B cell (primary cell): ENCODE measurements at regions not wholly inside any gene's neighbourhood (a gene's known extent, or its start where the extent isn't known, plus 50 kb on each side); places are given as distances from the start of the nearest gene placed in this dataset.

ENCODE experiments used
- ATAC-seq: fragments of 200-7000 bp; cut with Tn5 transposase; one replicate; pipeline ENCODE4 v1.10.0; 2021; ENCODE audit warnings: low read depth, mild to moderate bottlenecking, moderate number of reproducible peaks, moderate library complexity
- CTCF ChIA-PET: fragments of 350-600 bp; sonication (Branson Sonifier 250); formaldehyde crosslinking; loops from one replicate; lab custom pipeline; 2021; ENCODE audit warnings: antibody characterized with exemption, inconsistent platforms; lab: Charles Lee
- POLR2A ChIA-PET: fragments of 350-600 bp; sonication (Branson Sonifier 250); formaldehyde crosslinking; loops from one replicate; lab custom pipeline; 2021; ENCODE audit warnings: antibody characterized with exemption; lab: Charles Lee
- DNase-seq: peaks from one replicate; pipeline ENCODE4 v3.0.0; 2013
- H2AFZ ChIP-seq: 2 replicates; pipeline ENCODE4 v1.6.1; 2012; ENCODE audit warnings: mild to moderate bottlenecking, low read depth, low read length; ENCODE audit not compliant: insufficient read depth, poor library complexity, severe bottlenecking
- H3K27ac ChIP-seq, 2 donors: 1 replicate in 1 of 2; 2 replicates in 1 of 2; pipeline ENCODE4 v1.5.1; 2012 to 2013; ENCODE audit warnings: low read length in 2 of 2, mild to moderate bottlenecking in 2 of 2, moderate library complexity in 1 of 2
- H3K27me3 ChIP-seq, 4 experiments: fragments of 200-600 bp in 1 of 4; sonication (generic) in 1 of 4; replicated peaks in 1 of 4; 1 replicate in 2 of 4; 2 replicates in 2 of 4; pipeline versions ENCODE4 v1.6.1 to v1.7.0; 2013 to 2016; ENCODE audit warnings: low read length in 3 of 4, mild to moderate bottlenecking in 2 of 4, mixed read lengths in 1 of 4, moderate library complexity in 1 of 4; ENCODE audit not compliant: insufficient read depth in 4 of 4, control insufficient read depth in 3 of 4; ENCODE audit errors: control extremely low read depth in 1 of 4
- H3K36me3 ChIP-seq, 2 experiments: replicated peaks in 1 of 2; 1 replicate in 1 of 2; 2 replicates in 1 of 2; pipeline versions ENCODE4 v1.6.1 to v1.7.1; 2013; ENCODE audit warnings: low read length in 1 of 2; ENCODE audit not compliant: insufficient read depth in 2 of 2, control insufficient read depth in 1 of 2; ENCODE audit errors: control extremely low read depth in 1 of 2, extremely low read depth in 1 of 2
- H3K4me1 ChIP-seq, 2 donors: fragments of 200-600 bp in 1 of 2; sonication (generic) in 1 of 2; 1 replicate in 1 of 2; 2 replicates in 1 of 2; pipeline versions ENCODE4 v1.5.1 to v1.6.1; 2013 to 2017; ENCODE audit warnings: low read length in 2 of 2; ENCODE audit not compliant: control insufficient read depth in 2 of 2, insufficient read depth in 2 of 2
- H3K4me2 ChIP-seq: replicated peaks from 2 replicates; pipeline ENCODE3; 2012; ENCODE audit warnings: mild to moderate bottlenecking, low read depth, low read length; ENCODE audit not compliant: poor library complexity, severe bottlenecking
- H3K4me3 ChIP-seq, 5 experiments: fragments of 200-600 bp in 1 of 5; sonication (generic) in 1 of 5; 1 replicate in 3 of 5; 2 replicates in 2 of 5; pipeline versions ENCODE4 v1.5.1 to v1.7.0; 2011 to 2016; ENCODE audit warnings: low read length in 4 of 5, mild to moderate bottlenecking in 4 of 5, low read depth in 2 of 5, control low read depth in 1 of 5, moderate library complexity in 1 of 5; ENCODE audit not compliant: insufficient read depth in 1 of 5; ENCODE audit errors: control extremely low read depth in 1 of 5, extremely low read depth in 1 of 5
- H3K79me2 ChIP-seq: fragments of 200-600 bp; sonication (generic); one replicate; pipeline ENCODE4 v1.6.0; 2016; ENCODE audit warnings: low read length; ENCODE audit not compliant: control insufficient read depth, insufficient read depth
- H3K9ac ChIP-seq: fragments of 200-600 bp; sonication (generic); 2 replicates; pipeline ENCODE4 v1.6.1; 2017; ENCODE audit warnings: mild to moderate bottlenecking, low read length, moderate library complexity
- H3K9me3 ChIP-seq, 3 donors: one replicate each; pipeline versions ENCODE4 v1.6.1 to v1.7.1; 2013; ENCODE audit warnings: low read length in 2 of 3; ENCODE audit not compliant: control insufficient read depth in 2 of 3, insufficient read depth in 1 of 3; ENCODE audit errors: control extremely low read depth in 1 of 3
- H4K20me1 ChIP-seq: 2 replicates; pipeline ENCODE4 v1.6.0; 2012; ENCODE audit warnings: mild to moderate bottlenecking, low read length; ENCODE audit not compliant: insufficient read depth, control insufficient read depth, poor library complexity, severe bottlenecking
- H3K27ac Mint-ChIP-seq: one replicate; pipeline ENCODE4 v1.8.0; 2021; ENCODE audit warnings: mixed read lengths
- H3K27me3 Mint-ChIP-seq: one replicate; pipeline ENCODE4 v1.8.0; 2021; ENCODE audit warnings: mixed read lengths
- H3K4me1 Mint-ChIP-seq: one replicate; pipeline ENCODE4 v1.8.0; 2021; ENCODE audit warnings: mixed read lengths
- H3K4me3 Mint-ChIP-seq: one replicate; pipeline ENCODE4 v1.8.0; 2021; ENCODE audit warnings: mixed read lengths
- H3K9me3 Mint-ChIP-seq: one replicate; pipeline ENCODE4 v1.8.0; 2022; ENCODE audit warnings: mixed read lengths; ENCODE audit not compliant: insufficient read depth
- EZH2 ChIP-seq: IDR thresholded peaks from 2 replicates; pipeline ENCODE4 v1.6.1; 2012; ENCODE audit warnings: borderline replicate concordance, low read depth, mild to moderate bottlenecking, moderate library complexity, low read length; ENCODE audit not compliant: insufficient read depth, poor library complexity, severe bottlenecking
- WGBS: methylation state at CpG from one replicate; pipeline ENCODE4 v1.1.5; 2013; ENCODE audit warnings: missing lambda C conversion rate; ENCODE audit not compliant: insufficient coverage; 5-methylcytosine and 5-hydroxymethylcytosine counted together
- intact Hi-C: fragments of 100-400 bp; cut with micrococcal nuclease; formaldehyde crosslinking; loops from one replicate; pipeline ENCODE4 v1.10.0; 2022
- TF ChIP-seq, protein P1 (sequence below): fragments of 200-600 bp; IDR thresholded peaks from one replicate; pipeline ENCODE4 v1.8.0; 2022; ENCODE audit warnings: antibody characterized with exemption, mild to moderate bottlenecking

DNA sequence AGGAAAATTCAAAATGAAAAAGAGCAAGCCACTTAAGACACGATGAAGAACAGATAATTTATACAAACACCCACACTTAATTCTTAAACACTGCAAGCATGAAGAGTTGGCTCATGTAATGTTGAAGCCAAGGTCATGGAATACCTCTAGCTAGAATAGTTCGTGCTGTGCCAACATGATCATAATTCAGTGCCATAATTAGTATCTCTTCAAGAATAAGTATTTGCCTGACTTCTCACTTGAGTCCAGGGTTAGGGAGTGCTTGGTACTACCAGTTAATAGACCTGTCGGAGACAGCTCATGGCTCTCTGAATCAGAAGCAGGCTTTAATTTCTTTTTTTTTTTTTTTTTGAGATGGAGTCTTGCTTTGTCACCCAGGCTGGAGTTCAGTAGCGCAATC lies 206.3 kb downstream of the UNC5CL start:
- no peak for TF ChIP-seq EZH2
- TF ChIP-seq, protein P1, sequence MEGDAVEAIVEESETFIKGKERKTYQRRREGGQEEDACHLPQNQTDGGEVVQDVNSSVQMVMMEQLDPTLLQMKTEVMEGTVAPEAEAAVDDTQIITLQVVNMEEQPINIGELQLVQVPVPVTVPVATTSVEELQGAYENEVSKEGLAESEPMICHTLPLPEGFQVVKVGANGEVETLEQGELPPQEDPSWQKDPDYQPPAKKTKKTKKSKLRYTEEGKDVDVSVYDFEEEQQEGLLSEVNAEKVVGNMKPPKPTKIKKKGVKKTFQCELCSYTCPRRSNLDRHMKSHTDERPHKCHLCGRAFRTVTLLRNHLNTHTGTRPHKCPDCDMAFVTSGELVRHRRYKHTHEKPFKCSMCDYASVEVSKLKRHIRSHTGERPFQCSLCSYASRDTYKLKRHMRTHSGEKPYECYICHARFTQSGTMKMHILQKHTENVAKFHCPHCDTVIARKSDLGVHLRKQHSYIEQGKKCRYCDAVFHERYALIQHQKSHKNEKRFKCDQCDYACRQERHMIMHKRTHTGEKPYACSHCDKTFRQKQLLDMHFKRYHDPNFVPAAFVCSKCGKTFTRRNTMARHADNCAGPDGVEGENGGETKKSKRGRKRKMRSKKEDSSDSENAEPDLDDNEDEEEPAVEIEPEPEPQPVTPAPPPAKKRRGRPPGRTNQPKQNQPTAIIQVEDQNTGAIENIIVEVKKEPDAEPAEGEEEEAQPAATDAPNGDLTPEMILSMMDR: no peak
- Histone ChIP-seq H3K27ac (no peak overlapping the region), H3K27me3 (peaks cover 0 to 7% (median 0%) of the 10 kb centered on the region in 4 experiments), H3K4me1 (no peaks in the 10 kb centered on the region), H3K4me2 (no peak overlapping the region), H3K9ac (no peak overlapping the region), H4K20me1 (no peaks in the 10 kb centered on the region), H3K36me3 (no peaks in the 10 kb centered on the region), H2AFZ (no peak overlapping the region), H3K4me3 (no peak overlapping the region), H3K79me2 (no peaks in the 10 kb centered on the region), H3K9me3 (no peaks in the 10 kb centered on the region)
- ChIA-PET POLR2A (no interaction called here), CTCF (no interaction called here)
- no peaks in the 10 kb centered on the region for H3K9me3 Mint-ChIP-seq
- 100% methylated on average over 1 of the region's 4 CpGs for WGBS
- DNase-seq: no peak
- no peak for ATAC-seq
- H3K27me3 Mint-ChIP-seq: peaks cover 27% of the 10 kb centered on the region
- intact Hi-C loops: no loop called here
- no peak overlapping the region for H3K4me3 Mint-ChIP-seq
- H3K27ac Mint-ChIP-seq: no peak overlapping the region
- H3K4me1 Mint-ChIP-seq: no peaks in the 10 kb centered on the region

DNA sequence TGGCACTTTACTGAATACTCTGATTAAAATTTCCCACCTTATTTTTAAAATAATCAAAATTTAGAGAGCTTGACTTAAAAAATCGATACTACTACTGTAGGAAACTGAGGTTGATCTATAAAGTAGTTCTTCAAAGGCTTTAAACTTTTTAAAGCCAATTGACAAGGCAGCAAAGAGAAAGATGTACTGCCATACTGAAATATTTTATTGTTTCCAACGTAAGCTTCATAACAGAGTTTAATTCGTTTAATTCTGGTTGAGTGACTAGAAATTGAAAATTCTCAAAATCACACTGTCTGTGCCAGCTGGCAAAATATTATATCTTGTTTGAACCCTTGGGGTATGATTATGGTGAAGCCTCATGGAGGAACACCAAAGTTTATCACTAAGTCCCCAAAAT lies 207.6 kb downstream of the UNC5CL start:
- H3K9me3 ChIP-seq: no peaks in the 10 kb centered on the region
- no peak overlapping the region for H3K27ac ChIP-seq
- peaks cover 0 to 7% (median 0%) of the 10 kb centered on the region in 4 experiments for H3K27me3 ChIP-seq
- ChIA-PET POLR2A (no interaction called here), CTCF (no interaction called here)
- intact Hi-C loops: no loop called here
- no peak for ATAC-seq
- H3K36me3 ChIP-seq: no peaks in the 10 kb centered on the region
- no peak for DNase-seq
- H3K9me3 Mint-ChIP-seq: no peaks in the 10 kb centered on the region
- TF ChIP-seq, protein P1: no peak
- no peak for TF ChIP-seq EZH2
- no peak overlapping the region for H2AFZ ChIP-seq
- no peaks in the 10 kb centered on the region for H3K4me1 Mint-ChIP-seq
- H3K4me1 ChIP-seq: no peaks in the 10 kb centered on the region
- peaks cover 29% of the 10 kb centered on the region for H3K27me3 Mint-ChIP-seq
- no peak overlapping the region for H3K9ac ChIP-seq
- H3K27ac Mint-ChIP-seq: no peak overlapping the region
- WGBS: no CpG with 5 or more reads among the region's 3 CpGs
- no peak overlapping the region for H3K4me3 Mint-ChIP-seq
- H3K79me2 ChIP-seq: no peaks in the 10 kb centered on the region
- no peak overlapping the region for H3K4me2 ChIP-seq
- H3K4me3 ChIP-seq: no peak overlapping the region
- H4K20me1 ChIP-seq: no peaks in the 10 kb centered on the region
